Stimulated activated naive CD4-positive, alpha-beta T cell (primary cell): ENCODE measurements at regions not wholly inside any gene's neighbourhood (a gene's known extent, or its start where the extent isn't known, plus 50 kb on each side); places are given as distances from the start of the nearest gene placed in this dataset.

Source experiments
- DNase-seq, 6 experiments: peaks; one replicate each; lab custom pipeline; 2025; lab: John Stamatoyannopoulos, UW

- DNase-seq: no peak
Observed at GRCh38 chr5:82850393-82850792, 226.8 kb downstream of the TMEM167A start.

GRCh38 chr5:82849885-82850284, 227.3 kb downstream of the TMEM167A start:
- no peak for DNase-seq

GRCh38 chr5:82847562-82847961, 229.6 kb downstream of the TMEM167A start:
- DNase-seq: no peak

GRCh38 chr5:82839881-82840280, 237.3 kb downstream of the TMEM167A start:
- DNase-seq: no peak

- no peak for DNase-seq
Observed at GRCh38 chr5:82835488-82835887, 241.7 kb downstream of the TMEM167A start.

- no peak for DNase-seq
Observed at GRCh38 chr5:82834151-82834550, 243.0 kb downstream of the TMEM167A start.

GRCh38 chr5:82833277-82833676, 243.9 kb downstream of the TMEM167A start:
- no peak for DNase-seq

GRCh38 chr5:82832445-82832844, 244.7 kb downstream of the TMEM167A start:
- DNase-seq: no peak

- no peak for DNase-seq
Observed at GRCh38 chr5:82828211-82828610, 249.0 kb downstream of the TMEM167A start.

- DNase-seq: no peak
Observed at GRCh38 chr5:82827651-82828050, 249.5 kb downstream of the TMEM167A start.

GRCh38 chr5:82822634-82822927, 254.6 kb downstream of the TMEM167A start:
- DNase-seq: no peak

- no peak for DNase-seq
Observed at GRCh38 chr5:82821846-82822633, 255.2 kb downstream of the TMEM167A start.

- DNase-seq: no peak
Observed at GRCh38 chr5:82820961-82821845, 256.0 kb downstream of the TMEM167A start.

- no peak for DNase-seq
Observed at GRCh38 chr5:82820188-82820587, 257.0 kb downstream of the TMEM167A start.

- DNase-seq: no peak
Observed at GRCh38 chr5:82817897-82818676, 259.1 kb downstream of the TMEM167A start.

- no peak for DNase-seq
Observed at GRCh38 chr5:82816926-82817325, 260.3 kb downstream of the TMEM167A start.

- DNase-seq: no peak
Observed at GRCh38 chr5:82815871-82816270, 261.3 kb downstream of the TMEM167A start.

GRCh38 chr5:82813861-82814260, 263.3 kb downstream of the TMEM167A start:
- no peak for DNase-seq

- DNase-seq: no peak
Observed at GRCh38 chr5:82812575-82812974, 264.6 kb downstream of the TMEM167A start.

- DNase-seq: no peak
Observed at GRCh38 chr5:82811490-82811889, 265.7 kb downstream of the TMEM167A start.

- no peak for DNase-seq
Observed at GRCh38 chr5:82809420-82810143, 267.6 kb downstream of the TMEM167A start.

GRCh38 chr5:82808960-82809359, 268.2 kb downstream of the TMEM167A start:
- no peak for DNase-seq
